Prostate gland (tissue), 2 donors: ENCODE measurements at regions not wholly inside any gene's neighbourhood (a gene's known extent, or its start where the extent isn't known, plus 50 kb on each side); places are given as distances from the start of the nearest gene placed in this dataset.

Experiments used
- CTCF ChIP-seq, 4 experiments: fragments of 200-600 bp in 2 of 4; fragments of 450-650 bp in 2 of 4; sonication (generic) in 2 of 4; IDR thresholded peaks; 1 replicate in 3 of 4; 2 replicates in 1 of 4; pipeline ENCODE4 v1.5.1; 2016 to 2019; ENCODE audit warnings: antibody characterized with exemption in 4 of 4, mild to moderate bottlenecking in 2 of 4, moderate library complexity in 2 of 4
- POLR2A ChIP-seq: fragments of 450-650 bp; IDR thresholded peaks from one replicate; pipeline ENCODE4 v1.6.1; 2016; ENCODE audit warnings: antibody characterized with exemption, mild to moderate bottlenecking
- POLR2AphosphoS5 ChIP-seq: sonication (generic); formaldehyde crosslinking; IDR thresholded peaks from one replicate; pipeline ENCODE4 v1.6.1; 2017; ENCODE audit warnings: antibody characterized with exemption

DNA sequence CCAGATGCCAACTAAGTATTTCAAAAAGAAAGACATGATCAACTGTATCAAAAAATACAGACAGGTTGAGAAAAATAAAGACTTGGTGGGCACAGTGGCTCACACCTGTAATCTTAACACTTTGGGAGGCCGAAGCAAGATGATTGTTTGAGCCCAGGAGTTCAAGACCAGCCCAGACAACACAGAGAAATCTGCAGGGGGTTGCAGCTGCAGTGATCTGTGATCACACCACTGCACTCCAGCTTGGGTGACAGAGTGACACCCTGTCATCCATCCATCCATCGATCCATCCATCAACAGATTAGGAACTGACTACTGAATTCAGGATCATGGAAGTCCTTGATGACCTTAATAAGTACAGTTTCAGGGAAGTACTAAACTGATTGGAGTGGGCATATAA, 65.0 kb upstream of the RPS13 start:
- TF ChIP-seq POLR2AphosphoS5: no peak
- TF ChIP-seq POLR2A: no peak
- no peak for TF ChIP-seq CTCF (IDR thresholded peaks at IDR 0.05)
